ENCODE measurements at regions not wholly inside any gene's neighbourhood (a gene's known extent, or its start where the extent isn't known, plus 50 kb on each side); places are given as distances from the start of the nearest gene placed in this dataset.

GRCh38 chr7:26553128-26553527, 261.5 kb downstream of the SNX10 start:
- intact Hi-C loops (cut with micrococcal nuclease), result no loop called here

GRCh38 chr7:26553582-26553981, 261.9 kb downstream of the SNX10 start:
- intact Hi-C loops (cut with micrococcal nuclease), result no loop called here

- intact Hi-C loops (cut with micrococcal nuclease), result no loop called here
These were observed 263.3 kb downstream of the SNX10 start for GRCh38 chr7:26554952-26555351.

GRCh38 chr7:26556061-26556881, 264.6 kb downstream of the SNX10 start:
- intact Hi-C loops (cut with micrococcal nuclease), result no loop called here

GRCh38 chr7:26560526-26561256, 269.0 kb downstream of the SNX10 start:
- intact Hi-C loops (cut with micrococcal nuclease), result no loop called here

- intact Hi-C loops (cut with micrococcal nuclease), result no loop called here
These were observed 271.2 kb downstream of the SNX10 start for GRCh38 chr7:26562841-26563240.

GRCh38 chr7:26563406-26563805, 271.7 kb downstream of the SNX10 start:
- intact Hi-C loops (cut with micrococcal nuclease), result no loop called here

- intact Hi-C loops (cut with micrococcal nuclease), result no loop called here
These were observed 275.6 kb downstream of the SNX10 start for GRCh38 chr7:26567266-26567665.

GRCh38 chr7:26574476-26574875, 282.8 kb downstream of the SNX10 start:
- intact Hi-C loops (cut with micrococcal nuclease), result no loop called here

- intact Hi-C loops (cut with micrococcal nuclease), result no loop called here
These were observed 284.3 kb downstream of the SKAP2 start for GRCh38 chr7:26580064-26580591.

- intact Hi-C loops (cut with micrococcal nuclease), result no loop called here
These were observed 283.7 kb downstream of the SKAP2 start for GRCh38 chr7:26580711-26581110.

GRCh38 chr7:26583094-26583648, 281.2 kb downstream of the SKAP2 start:
- intact Hi-C loops (cut with micrococcal nuclease), result no loop called here

- intact Hi-C loops (cut with micrococcal nuclease), result no loop called here
These were observed 280.1 kb downstream of the SKAP2 start for GRCh38 chr7:26584326-26584725.

GRCh38 chr7:26584987-26585665, 279.3 kb downstream of the SKAP2 start:
- intact Hi-C loops (cut with micrococcal nuclease), result no loop called here

- intact Hi-C loops (cut with micrococcal nuclease), result no loop called here
These were observed 276.9 kb downstream of the SKAP2 start for GRCh38 chr7:26587536-26587935.

GRCh38 chr7:26588511-26588910, 275.9 kb downstream of the SKAP2 start:
- intact Hi-C loops (cut with micrococcal nuclease), result no loop called here

GRCh38 chr7:26590709-26591108, 273.7 kb downstream of the SKAP2 start:
- intact Hi-C loops (cut with micrococcal nuclease), result no loop called here

GRCh38 chr7:26592011-26592410, 272.4 kb downstream of the SKAP2 start:
- intact Hi-C loops (cut with micrococcal nuclease), result no loop called here

- intact Hi-C loops (cut with micrococcal nuclease), result no loop called here
These were observed 271.0 kb downstream of the SKAP2 start for GRCh38 chr7:26593393-26593792.

- intact Hi-C loops (cut with micrococcal nuclease), result no loop called here
These were observed 270.5 kb downstream of the SKAP2 start for GRCh38 chr7:26593896-26594295.

GRCh38 chr7:26594553-26594952, 269.8 kb downstream of the SKAP2 start:
- intact Hi-C loops (cut with micrococcal nuclease), result no loop called here

- intact Hi-C loops (cut with micrococcal nuclease), result no loop called here
These were observed 265.5 kb downstream of the SKAP2 start for GRCh38 chr7:26598867-26599266.

All from T-helper 1 cell treated with Interleukin-12 subunit alpha and Interleukin-12 subunit beta and Interleukin-4 antibody, amounts not matched to agents 30 ng/mL and 1 ng/mL, for 36 hours (primary cell).